IMR-90 (cell line): ENCODE measurements at regions not wholly inside any gene's neighbourhood (a gene's known extent, or its start where the extent isn't known, plus 50 kb on each side); places are given as distances from the start of the nearest gene placed in this dataset.

Source experiments
- ATAC-seq: fragments of 200-7000 bp; cut with Tn5 transposase; 2 replicates; pipeline ENCODE4 v1.9.1; 2020; ENCODE audit warnings: low read depth, mild to moderate bottlenecking, moderate library complexity
- BruUV-seq: library from RNA; stranded (reverse); fragments of 400-500 nt; replicated peaks from 2 replicates; lab custom pipeline; 2021; lab: Mats Ljungman, UMichigan
- CTCF ChIA-PET: fragments of 300-600 bp; formaldehyde crosslinking; extraction: SDS; loops from one replicate; lab custom pipeline; 2021; ENCODE audit warnings: antibody characterized with exemption; lab: Yijun Ruan, JAX
- POLR2A ChIA-PET: fragments of 300-600 bp; sonication (Branson Sonifier 250); formaldehyde crosslinking; loops from one replicate; lab custom pipeline; 2022; ENCODE audit warnings: antibody characterized with exemption; ENCODE audit not compliant: unreplicated experiment; lab: Charles Lee
- DNase-seq: peaks from one replicate; pipeline ENCODE4 v3.0.0; 2013
- H2AFZ ChIP-seq: replicated peaks from 2 replicates; pipeline ENCODE3; 2013; ENCODE audit warnings: low read length, mild to moderate bottlenecking; ENCODE audit not compliant: poor library complexity
- H2AK5ac ChIP-seq: 2 replicates; pipeline ENCODE4 v1.6.1; 2013; ENCODE audit warnings: low read depth, low read length, inconsistent platforms
- H2AK9ac ChIP-seq: replicated peaks from 2 replicates; pipeline ENCODE3; 2013; ENCODE audit warnings: mild to moderate bottlenecking, low read depth, low read length, moderate library complexity; ENCODE audit not compliant: poor library complexity
- H2BK120ac ChIP-seq: 2 replicates; pipeline ENCODE4 v1.6.1; 2013; ENCODE audit warnings: low read depth, low read length, inconsistent platforms
- H2BK15ac ChIP-seq: 3 replicates; pipeline ENCODE4 v1.6.1; 2013; ENCODE audit warnings: low read depth, low read length, inconsistent platforms
- H2BK20ac ChIP-seq: 2 replicates; pipeline ENCODE4 v1.6.1; 2013; ENCODE audit warnings: low read depth, mild to moderate bottlenecking, inconsistent platforms, low read length, moderate library complexity
- H2BK5ac ChIP-seq: 2 replicates; pipeline ENCODE4 v1.6.1; 2013; ENCODE audit warnings: mild to moderate bottlenecking, low read depth, low read length, inconsistent platforms; ENCODE audit not compliant: poor library complexity, severe bottlenecking
- H3K14ac ChIP-seq: replicated peaks from 2 replicates; pipeline ENCODE4 v1.6.1; 2013; ENCODE audit warnings: low read depth, low read length, inconsistent platforms
- H3K18ac ChIP-seq: 2 replicates; pipeline ENCODE4 v1.6.1; 2013; ENCODE audit warnings: low read depth, low read length, control low read depth
- H3K23ac ChIP-seq: 2 replicates; pipeline ENCODE4 v1.6.1; 2013; ENCODE audit warnings: low read depth, low read length, inconsistent platforms
- H3K27ac ChIP-seq: 2 replicates; pipeline ENCODE4 v1.5.1; 2013; ENCODE audit warnings: mild to moderate bottlenecking, control low read depth, low read length; ENCODE audit not compliant: insufficient read depth
- H3K27me3 ChIP-seq: 2 replicates; pipeline ENCODE4 v1.6.1; 2013; ENCODE audit warnings: low read length; ENCODE audit not compliant: control insufficient read depth, insufficient read depth
- H3K36me3 ChIP-seq: 2 replicates; pipeline ENCODE4 v1.6.1; 2013; ENCODE audit warnings: low read length, mixed read lengths; ENCODE audit not compliant: control insufficient read depth, insufficient read depth
- H3K4ac ChIP-seq: 2 replicates; pipeline ENCODE4 v1.6.1; 2013; ENCODE audit warnings: low read depth, low read length, inconsistent platforms
- H3K4me1 ChIP-seq: 2 replicates; pipeline ENCODE4 v1.6.1; 2013; ENCODE audit warnings: low read length, mixed read lengths; ENCODE audit not compliant: control insufficient read depth, insufficient read depth
- H3K4me2 ChIP-seq: 2 replicates; pipeline ENCODE4 v1.6.1; 2013; ENCODE audit warnings: low read depth, mild to moderate bottlenecking, control low read depth, low read length, moderate library complexity
- H3K4me3 ChIP-seq: 2 replicates; pipeline ENCODE4 v1.5.1; 2013; ENCODE audit warnings: low read depth, mild to moderate bottlenecking, control low read depth, low read length, moderate library complexity; ENCODE audit not compliant: insufficient read depth
- H3K56ac ChIP-seq: 2 replicates; pipeline ENCODE4 v1.6.1; 2013; ENCODE audit warnings: low read length, inconsistent platforms; ENCODE audit not compliant: insufficient read depth; ENCODE audit errors: extremely low read depth
- H3K79me1 ChIP-seq, 2 experiments: 2 replicates each; pipeline ENCODE4 v1.6.1; 2013; ENCODE audit warnings: low read length in 2 of 2, inconsistent platforms in 1 of 2, low read depth in 1 of 2
- H3K9ac ChIP-seq: 2 replicates; pipeline ENCODE4 v1.6.1; 2013; ENCODE audit warnings: low read depth, low read length, control low read depth
- H3K9me1 ChIP-seq: 2 replicates; pipeline ENCODE4 v1.6.1; 2013; ENCODE audit warnings: low read length, inconsistent platforms; ENCODE audit not compliant: insufficient read depth
- H3K9me3 ChIP-seq: 2 replicates; pipeline ENCODE4 v1.6.1; 2013; ENCODE audit warnings: low read length; ENCODE audit not compliant: control insufficient read depth, insufficient read depth
- H4K20me1 ChIP-seq: 2 replicates; pipeline ENCODE4 v1.6.1; 2013; ENCODE audit warnings: low read length, inconsistent platforms; ENCODE audit not compliant: insufficient read depth
- H4K5ac ChIP-seq: 2 replicates; pipeline ENCODE4 v1.6.1; 2013; ENCODE audit warnings: mild to moderate bottlenecking, low read depth, low read length, control low read depth
- H4K8ac ChIP-seq, 2 experiments: 2 replicates each; pipeline ENCODE4 v1.6.1; 2013; ENCODE audit warnings: low read depth in 2 of 2, low read length in 2 of 2, control low read depth in 1 of 2, inconsistent platforms in 1 of 2
- H4K91ac ChIP-seq: 2 replicates; pipeline ENCODE4 v1.6.1; 2013; ENCODE audit warnings: low read depth, low read length, inconsistent platforms; ENCODE audit not compliant: insufficient read depth
- BHLHE40 ChIP-seq: fragments of 150-350 bp; IDR thresholded peaks from 2 replicates; pipeline ENCODE4 v1.6.1; 2016; ENCODE audit warnings: mild to moderate bottlenecking, low read depth, low read length
- CEBPB ChIP-seq: IDR thresholded peaks from 2 replicates; pipeline ENCODE4 v1.6.1; 2012; ENCODE audit warnings: low read depth, low read length, improper control_type of control experiment
- CHD1 ChIP-seq: IDR thresholded peaks from 2 replicates; pipeline ENCODE4 v1.6.1; 2012; ENCODE audit warnings: low read depth, low read length, improper control_type of control experiment
- FOS ChIP-seq: fragments of 150-350 bp; IDR thresholded peaks from 2 replicates; pipeline ENCODE4 v1.6.1; 2016; ENCODE audit warnings: low read depth, low read length
- MAFK ChIP-seq: IDR thresholded peaks from 2 replicates; pipeline ENCODE4 v1.6.1; 2012; ENCODE audit warnings: low read depth, low read length, improper control_type of control experiment
- MAZ ChIP-seq: IDR thresholded peaks from 2 replicates; pipeline ENCODE4 v1.6.1; 2012; ENCODE audit warnings: low read depth, mild to moderate bottlenecking, low read length, improper control_type of control experiment, moderate library complexity, borderline replicate concordance
- MXI1 ChIP-seq: IDR thresholded peaks from 2 replicates; pipeline ENCODE4 v1.6.1; 2012; ENCODE audit warnings: low read depth, mild to moderate bottlenecking, low read length, moderate library complexity, borderline replicate concordance
- NFE2L2 ChIP-seq: fragments of 150-350 bp; IDR thresholded peaks from 2 replicates; pipeline ENCODE4 v1.6.1; 2016; ENCODE audit warnings: low read depth, mild to moderate bottlenecking, low read length
- POLR2A ChIP-seq: IDR thresholded peaks from 2 replicates; pipeline ENCODE4 v1.6.1; 2012; ENCODE audit warnings: mild to moderate bottlenecking, low read depth, low read length
- RAD21 ChIP-seq: IDR thresholded peaks from 2 replicates; pipeline ENCODE4 v1.6.1; 2012; ENCODE audit warnings: low read length, improper control_type of control experiment
- RCOR1 ChIP-seq: IDR thresholded peaks from 2 replicates; pipeline ENCODE4 v1.6.1; 2012; ENCODE audit warnings: mild to moderate bottlenecking, low read length, improper control_type of control experiment; ENCODE audit not compliant: insufficient replicate concordance
- RFX5 ChIP-seq: IDR thresholded peaks from 2 replicates; pipeline ENCODE4 v1.8.0; 2012; ENCODE audit warnings: low read depth, mild to moderate bottlenecking, low read length, moderate library complexity
- SMC3 ChIP-seq: fragments of 150-350 bp; IDR thresholded peaks from 2 replicates; pipeline ENCODE4 v1.6.1; 2016; ENCODE audit warnings: low read depth, mild to moderate bottlenecking, antibody characterized with exemption, low read length, moderate library complexity
- dilution Hi-C: fragments of 300-500 bp; cut with HindIII; formaldehyde crosslinking; loops from one replicate; pipeline ENCODE4 v1.14.3; 2018; ENCODE audit warnings: low sequenced_read_pairs; ENCODE audit not compliant: unreplicated experiment
- in situ Hi-C: fragments of 300-500 bp; cut with MboI; formaldehyde crosslinking; loops from 3 replicates; pipeline ENCODE4 v1.14.3; 2019; ENCODE audit warnings: low sequenced_read_pairs, inconsistent platforms, mixed read lengths
- intact Hi-C: fragments of 100-400 bp; cut with micrococcal nuclease; formaldehyde crosslinking; loops from 2 replicates; pipeline ENCODE4 v1.10.0; 2022
- TF ChIP-seq, protein P1 (sequence below): fragments of 150-350 bp; IDR thresholded peaks from 2 replicates; pipeline ENCODE4 v1.6.1; 2017; ENCODE audit warnings: mild to moderate bottlenecking, antibody characterized with exemption, low read length, low read depth
- TF ChIP-seq, protein P2 (sequence below): fragments of 150-350 bp; IDR thresholded peaks from 2 replicates; pipeline ENCODE4 v1.6.1; 2016; ENCODE audit warnings: low read depth, mild to moderate bottlenecking, low read length, moderate library complexity, borderline replicate concordance
- TF ChIP-seq, protein P3 (sequence below): conservative IDR thresholded peaks from 2 replicates; pipeline ENCODE4 v1.5.1; 2012; ENCODE audit warnings: mild to moderate bottlenecking, low read depth, low read length, improper control_type of control experiment

DNA sequence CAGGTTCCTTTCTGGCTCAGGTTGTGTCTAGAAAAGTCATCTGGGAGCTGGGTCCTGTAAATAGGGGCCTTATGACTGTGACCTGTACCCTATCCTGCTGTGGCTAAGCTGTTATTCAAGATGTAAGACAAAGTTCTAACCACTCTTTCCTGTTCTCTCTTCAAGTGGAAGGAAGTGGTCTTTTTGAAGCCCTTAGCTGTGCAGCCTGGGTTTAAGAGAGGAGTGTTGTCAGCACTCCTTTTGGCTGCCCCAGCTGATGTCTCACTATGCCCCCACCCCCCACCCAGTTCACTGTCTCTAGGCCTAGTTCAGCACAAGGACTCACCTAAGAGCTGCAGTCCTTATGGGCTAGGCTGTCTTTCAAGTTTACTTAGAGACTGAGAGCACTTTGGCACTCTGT is 1069.5 kb downstream of the FAM133A start:
- peaks cover 2% of the 10 kb centered on the region; the same call in 1 of the 2 replicates for H3K9me3 ChIP-seq
- H4K5ac ChIP-seq = no peak overlapping the region
- H4K20me1 ChIP-seq = no peaks in the 10 kb centered on the region
- no peak overlapping the region for H3K23ac ChIP-seq
- H3K9me1 ChIP-seq = no peaks in the 10 kb centered on the region
- CTCF ChIA-PET = no interaction called here
- no peaks in the 10 kb centered on the region for H3K79me1 ChIP-seq
- POLR2A ChIA-PET = interaction anchor here (0.6 kb wide), 1 partner anchor 55 kb away, joined by 13 read pairs; no protein-coding TSS in a partner anchor
- no peak overlapping the region for H4K8ac ChIP-seq
- DNase-seq = no peak
- H3K9ac ChIP-seq = no peak overlapping the region
- no peaks in the 10 kb centered on the region for H3K36me3 ChIP-seq
- no peaks in the 10 kb centered on the region for H3K27me3 ChIP-seq
- H3K4me2 ChIP-seq = no peak overlapping the region
- in situ Hi-C loops (no loop called here), dilution Hi-C loops (no loop called here), intact Hi-C loops (no loop called here)
- H3K18ac ChIP-seq = no peak overlapping the region
- no peak overlapping the region for H2AFZ ChIP-seq
- H3K4me1 ChIP-seq = no peaks in the 10 kb centered on the region
- ATAC-seq = no peak
- no peak overlapping the region for H4K91ac ChIP-seq
- H3K4me3 ChIP-seq = no peak overlapping the region
- no peak overlapping the region for H2BK15ac ChIP-seq
- no TSS peak for BruUV-seq
- H2AK9ac ChIP-seq = no peak overlapping the region
- no peak overlapping the region for H2BK120ac ChIP-seq
- H2AK5ac ChIP-seq = no peak overlapping the region
- TF ChIP-seq CHD1 = no peak
- no peak for TF ChIP-seq MXI1
- TF ChIP-seq, protein P1, sequence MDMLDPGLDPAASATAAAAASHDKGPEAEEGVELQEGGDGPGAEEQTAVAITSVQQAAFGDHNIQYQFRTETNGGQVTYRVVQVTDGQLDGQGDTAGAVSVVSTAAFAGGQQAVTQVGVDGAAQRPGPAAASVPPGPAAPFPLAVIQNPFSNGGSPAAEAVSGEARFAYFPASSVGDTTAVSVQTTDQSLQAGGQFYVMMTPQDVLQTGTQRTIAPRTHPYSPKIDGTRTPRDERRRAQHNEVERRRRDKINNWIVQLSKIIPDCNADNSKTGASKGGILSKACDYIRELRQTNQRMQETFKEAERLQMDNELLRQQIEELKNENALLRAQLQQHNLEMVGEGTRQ = no peak
- no peak for TF ChIP-seq RFX5
- no peak for TF ChIP-seq POLR2A
- no peak for TF ChIP-seq RCOR1
- TF ChIP-seq RAD21 = no peak
- no peak for TF ChIP-seq MAZ
- TF ChIP-seq FOS = no peak
- TF ChIP-seq, protein P2, sequence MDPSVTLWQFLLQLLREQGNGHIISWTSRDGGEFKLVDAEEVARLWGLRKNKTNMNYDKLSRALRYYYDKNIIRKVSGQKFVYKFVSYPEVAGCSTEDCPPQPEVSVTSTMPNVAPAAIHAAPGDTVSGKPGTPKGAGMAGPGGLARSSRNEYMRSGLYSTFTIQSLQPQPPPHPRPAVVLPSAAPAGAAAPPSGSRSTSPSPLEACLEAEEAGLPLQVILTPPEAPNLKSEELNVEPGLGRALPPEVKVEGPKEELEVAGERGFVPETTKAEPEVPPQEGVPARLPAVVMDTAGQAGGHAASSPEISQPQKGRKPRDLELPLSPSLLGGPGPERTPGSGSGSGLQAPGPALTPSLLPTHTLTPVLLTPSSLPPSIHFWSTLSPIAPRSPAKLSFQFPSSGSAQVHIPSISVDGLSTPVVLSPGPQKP = no peak
- no peak for TF ChIP-seq CEBPB
- TF ChIP-seq, protein P3, sequence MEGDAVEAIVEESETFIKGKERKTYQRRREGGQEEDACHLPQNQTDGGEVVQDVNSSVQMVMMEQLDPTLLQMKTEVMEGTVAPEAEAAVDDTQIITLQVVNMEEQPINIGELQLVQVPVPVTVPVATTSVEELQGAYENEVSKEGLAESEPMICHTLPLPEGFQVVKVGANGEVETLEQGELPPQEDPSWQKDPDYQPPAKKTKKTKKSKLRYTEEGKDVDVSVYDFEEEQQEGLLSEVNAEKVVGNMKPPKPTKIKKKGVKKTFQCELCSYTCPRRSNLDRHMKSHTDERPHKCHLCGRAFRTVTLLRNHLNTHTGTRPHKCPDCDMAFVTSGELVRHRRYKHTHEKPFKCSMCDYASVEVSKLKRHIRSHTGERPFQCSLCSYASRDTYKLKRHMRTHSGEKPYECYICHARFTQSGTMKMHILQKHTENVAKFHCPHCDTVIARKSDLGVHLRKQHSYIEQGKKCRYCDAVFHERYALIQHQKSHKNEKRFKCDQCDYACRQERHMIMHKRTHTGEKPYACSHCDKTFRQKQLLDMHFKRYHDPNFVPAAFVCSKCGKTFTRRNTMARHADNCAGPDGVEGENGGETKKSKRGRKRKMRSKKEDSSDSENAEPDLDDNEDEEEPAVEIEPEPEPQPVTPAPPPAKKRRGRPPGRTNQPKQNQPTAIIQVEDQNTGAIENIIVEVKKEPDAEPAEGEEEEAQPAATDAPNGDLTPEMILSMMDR = no peak
- no peak for TF ChIP-seq NFE2L2
- no peak for TF ChIP-seq SMC3
- TF ChIP-seq BHLHE40 = no peak
- TF ChIP-seq MAFK = no peak
- no peak overlapping the region for H3K14ac ChIP-seq
- H2BK20ac ChIP-seq = no peak overlapping the region
- H3K27ac ChIP-seq = no peak overlapping the region
- no peak overlapping the region for H3K56ac ChIP-seq
- H2BK5ac ChIP-seq = no peak overlapping the region
- H3K4ac ChIP-seq = no peak overlapping the region
